ENCODE measurements at regions not wholly inside any gene's neighbourhood (a gene's known extent, or its start where the extent isn't known, plus 50 kb on each side); places are given as distances from the start of the nearest gene placed in this dataset.

GRCh38 chr20:55316753-55317152 lies 688.6 kb downstream of the CBLN4 start:
- TF ChIP-seq CTCF (IDR thresholded peaks at IDR 0.05 in 8 of 11, conservative IDR thresholded peaks at IDR 0.05 in 3 of 11) (no peak), POLR2A (IDR thresholded peaks at IDR 0.05) (no peak), POLR2AphosphoS5 (IDR thresholded peaks at IDR 0.05) (no peak)

Data from spleen (tissue), 7 donors.